ENCODE measurements at regions not wholly inside any gene's neighbourhood (a gene's known extent, or its start where the extent isn't known, plus 50 kb on each side); places are given as distances from the start of the nearest gene placed in this dataset.

GRCh38 chr13:44629465-44630183 is 53.5 kb upstream of the TSC22D1 start:
- no peak for TF ChIP-seq CTCF (IDR thresholded peaks at IDR 0.05)
- no peak for TF ChIP-seq POLR2A (IDR thresholded peaks at IDR 0.05)

Measured in thyroid gland (tissue), 4 donors.